IMR-90 (cell line): ENCODE measurements at regions not wholly inside any gene's neighbourhood (a gene's known extent, or its start where the extent isn't known, plus 50 kb on each side); places are given as distances from the start of the nearest gene placed in this dataset.

Experiments used
- ATAC-seq: fragments of 200-7000 bp; cut with Tn5 transposase; 2 replicates; pipeline ENCODE4 v1.9.1; 2020; ENCODE audit warnings: low read depth, mild to moderate bottlenecking, moderate library complexity
- BruUV-seq: library from RNA; stranded (reverse); fragments of 400-500 nt; replicated peaks from 2 replicates; lab custom pipeline; 2021; lab: Mats Ljungman, UMichigan
- CTCF ChIA-PET: fragments of 300-600 bp; formaldehyde crosslinking; extraction: SDS; loops from one replicate; lab custom pipeline; 2021; ENCODE audit warnings: antibody characterized with exemption; lab: Yijun Ruan, JAX
- POLR2A ChIA-PET: fragments of 300-600 bp; sonication (Branson Sonifier 250); formaldehyde crosslinking; loops from one replicate; lab custom pipeline; 2022; ENCODE audit warnings: antibody characterized with exemption; ENCODE audit not compliant: unreplicated experiment; lab: Charles Lee
- DNase-seq: peaks from one replicate; pipeline ENCODE4 v3.0.0; 2013
- H2AFZ ChIP-seq: replicated peaks from 2 replicates; pipeline ENCODE3; 2013; ENCODE audit warnings: low read length, mild to moderate bottlenecking; ENCODE audit not compliant: poor library complexity
- H2AK5ac ChIP-seq: 2 replicates; pipeline ENCODE4 v1.6.1; 2013; ENCODE audit warnings: low read depth, low read length, inconsistent platforms
- H2AK9ac ChIP-seq: replicated peaks from 2 replicates; pipeline ENCODE3; 2013; ENCODE audit warnings: mild to moderate bottlenecking, low read depth, low read length, moderate library complexity; ENCODE audit not compliant: poor library complexity
- H2BK120ac ChIP-seq: 2 replicates; pipeline ENCODE4 v1.6.1; 2013; ENCODE audit warnings: low read depth, low read length, inconsistent platforms
- H2BK15ac ChIP-seq: 3 replicates; pipeline ENCODE4 v1.6.1; 2013; ENCODE audit warnings: low read depth, low read length, inconsistent platforms
- H2BK20ac ChIP-seq: 2 replicates; pipeline ENCODE4 v1.6.1; 2013; ENCODE audit warnings: low read depth, mild to moderate bottlenecking, inconsistent platforms, low read length, moderate library complexity
- H2BK5ac ChIP-seq: 2 replicates; pipeline ENCODE4 v1.6.1; 2013; ENCODE audit warnings: mild to moderate bottlenecking, low read depth, low read length, inconsistent platforms; ENCODE audit not compliant: poor library complexity, severe bottlenecking
- H3K14ac ChIP-seq: replicated peaks from 2 replicates; pipeline ENCODE4 v1.6.1; 2013; ENCODE audit warnings: low read depth, low read length, inconsistent platforms
- H3K18ac ChIP-seq: 2 replicates; pipeline ENCODE4 v1.6.1; 2013; ENCODE audit warnings: low read depth, low read length, control low read depth
- H3K23ac ChIP-seq: 2 replicates; pipeline ENCODE4 v1.6.1; 2013; ENCODE audit warnings: low read depth, low read length, inconsistent platforms
- H3K27ac ChIP-seq: 2 replicates; pipeline ENCODE4 v1.5.1; 2013; ENCODE audit warnings: mild to moderate bottlenecking, control low read depth, low read length; ENCODE audit not compliant: insufficient read depth
- H3K27me3 ChIP-seq: 2 replicates; pipeline ENCODE4 v1.6.1; 2013; ENCODE audit warnings: low read length; ENCODE audit not compliant: control insufficient read depth, insufficient read depth
- H3K36me3 ChIP-seq: 2 replicates; pipeline ENCODE4 v1.6.1; 2013; ENCODE audit warnings: low read length, mixed read lengths; ENCODE audit not compliant: control insufficient read depth, insufficient read depth
- H3K4ac ChIP-seq: 2 replicates; pipeline ENCODE4 v1.6.1; 2013; ENCODE audit warnings: low read depth, low read length, inconsistent platforms
- H3K4me1 ChIP-seq: 2 replicates; pipeline ENCODE4 v1.6.1; 2013; ENCODE audit warnings: low read length, mixed read lengths; ENCODE audit not compliant: control insufficient read depth, insufficient read depth
- H3K4me2 ChIP-seq: 2 replicates; pipeline ENCODE4 v1.6.1; 2013; ENCODE audit warnings: low read depth, mild to moderate bottlenecking, control low read depth, low read length, moderate library complexity
- H3K4me3 ChIP-seq: 2 replicates; pipeline ENCODE4 v1.5.1; 2013; ENCODE audit warnings: low read depth, mild to moderate bottlenecking, control low read depth, low read length, moderate library complexity; ENCODE audit not compliant: insufficient read depth
- H3K56ac ChIP-seq: 2 replicates; pipeline ENCODE4 v1.6.1; 2013; ENCODE audit warnings: low read length, inconsistent platforms; ENCODE audit not compliant: insufficient read depth; ENCODE audit errors: extremely low read depth
- H3K79me1 ChIP-seq, 2 experiments: 2 replicates each; pipeline ENCODE4 v1.6.1; 2013; ENCODE audit warnings: low read length in 2 of 2, inconsistent platforms in 1 of 2, low read depth in 1 of 2
- H3K9ac ChIP-seq: 2 replicates; pipeline ENCODE4 v1.6.1; 2013; ENCODE audit warnings: low read depth, low read length, control low read depth
- H3K9me1 ChIP-seq: 2 replicates; pipeline ENCODE4 v1.6.1; 2013; ENCODE audit warnings: low read length, inconsistent platforms; ENCODE audit not compliant: insufficient read depth
- H3K9me3 ChIP-seq: 2 replicates; pipeline ENCODE4 v1.6.1; 2013; ENCODE audit warnings: low read length; ENCODE audit not compliant: control insufficient read depth, insufficient read depth
- H4K20me1 ChIP-seq: 2 replicates; pipeline ENCODE4 v1.6.1; 2013; ENCODE audit warnings: low read length, inconsistent platforms; ENCODE audit not compliant: insufficient read depth
- H4K5ac ChIP-seq: 2 replicates; pipeline ENCODE4 v1.6.1; 2013; ENCODE audit warnings: mild to moderate bottlenecking, low read depth, low read length, control low read depth
- H4K8ac ChIP-seq, 2 experiments: 2 replicates each; pipeline ENCODE4 v1.6.1; 2013; ENCODE audit warnings: low read depth in 2 of 2, low read length in 2 of 2, control low read depth in 1 of 2, inconsistent platforms in 1 of 2
- H4K91ac ChIP-seq: 2 replicates; pipeline ENCODE4 v1.6.1; 2013; ENCODE audit warnings: low read depth, low read length, inconsistent platforms; ENCODE audit not compliant: insufficient read depth
- BHLHE40 ChIP-seq: fragments of 150-350 bp; IDR thresholded peaks from 2 replicates; pipeline ENCODE4 v1.6.1; 2016; ENCODE audit warnings: mild to moderate bottlenecking, low read depth, low read length
- CEBPB ChIP-seq: IDR thresholded peaks from 2 replicates; pipeline ENCODE4 v1.6.1; 2012; ENCODE audit warnings: low read depth, low read length, improper control_type of control experiment
- CHD1 ChIP-seq: IDR thresholded peaks from 2 replicates; pipeline ENCODE4 v1.6.1; 2012; ENCODE audit warnings: low read depth, low read length, improper control_type of control experiment
- FOS ChIP-seq: fragments of 150-350 bp; IDR thresholded peaks from 2 replicates; pipeline ENCODE4 v1.6.1; 2016; ENCODE audit warnings: low read depth, low read length
- MAFK ChIP-seq: IDR thresholded peaks from 2 replicates; pipeline ENCODE4 v1.6.1; 2012; ENCODE audit warnings: low read depth, low read length, improper control_type of control experiment
- MAZ ChIP-seq: IDR thresholded peaks from 2 replicates; pipeline ENCODE4 v1.6.1; 2012; ENCODE audit warnings: low read depth, mild to moderate bottlenecking, low read length, improper control_type of control experiment, moderate library complexity, borderline replicate concordance
- MXI1 ChIP-seq: IDR thresholded peaks from 2 replicates; pipeline ENCODE4 v1.6.1; 2012; ENCODE audit warnings: low read depth, mild to moderate bottlenecking, low read length, moderate library complexity, borderline replicate concordance
- NFE2L2 ChIP-seq: fragments of 150-350 bp; IDR thresholded peaks from 2 replicates; pipeline ENCODE4 v1.6.1; 2016; ENCODE audit warnings: low read depth, mild to moderate bottlenecking, low read length
- POLR2A ChIP-seq: IDR thresholded peaks from 2 replicates; pipeline ENCODE4 v1.6.1; 2012; ENCODE audit warnings: mild to moderate bottlenecking, low read depth, low read length
- RAD21 ChIP-seq: IDR thresholded peaks from 2 replicates; pipeline ENCODE4 v1.6.1; 2012; ENCODE audit warnings: low read length, improper control_type of control experiment
- RCOR1 ChIP-seq: IDR thresholded peaks from 2 replicates; pipeline ENCODE4 v1.6.1; 2012; ENCODE audit warnings: mild to moderate bottlenecking, low read length, improper control_type of control experiment; ENCODE audit not compliant: insufficient replicate concordance
- RFX5 ChIP-seq: IDR thresholded peaks from 2 replicates; pipeline ENCODE4 v1.8.0; 2012; ENCODE audit warnings: low read depth, mild to moderate bottlenecking, low read length, moderate library complexity
- SMC3 ChIP-seq: fragments of 150-350 bp; IDR thresholded peaks from 2 replicates; pipeline ENCODE4 v1.6.1; 2016; ENCODE audit warnings: low read depth, mild to moderate bottlenecking, antibody characterized with exemption, low read length, moderate library complexity
- WGBS, 2 experiments: methylation state at CpG; one replicate each; pipeline versions ENCODE4 v1.1.5 to v1.1.7; 2013; ENCODE audit warnings: missing lambda C conversion rate in 2 of 2; ENCODE audit not compliant: insufficient read length in 1 of 2; ENCODE audit errors: extremely low coverage in 2 of 2; 5-methylcytosine and 5-hydroxymethylcytosine counted together
- dilution Hi-C: fragments of 300-500 bp; cut with HindIII; formaldehyde crosslinking; loops from one replicate; pipeline ENCODE4 v1.14.3; 2018; ENCODE audit warnings: low sequenced_read_pairs; ENCODE audit not compliant: unreplicated experiment
- in situ Hi-C: fragments of 300-500 bp; cut with MboI; formaldehyde crosslinking; loops from 3 replicates; pipeline ENCODE4 v1.14.3; 2019; ENCODE audit warnings: low sequenced_read_pairs, inconsistent platforms, mixed read lengths
- intact Hi-C: fragments of 100-400 bp; cut with micrococcal nuclease; formaldehyde crosslinking; loops from 2 replicates; pipeline ENCODE4 v1.10.0; 2022
- TF ChIP-seq, protein P1 (sequence below): fragments of 150-350 bp; IDR thresholded peaks from 2 replicates; pipeline ENCODE4 v1.6.1; 2017; ENCODE audit warnings: mild to moderate bottlenecking, antibody characterized with exemption, low read length, low read depth
- TF ChIP-seq, protein P2 (sequence below): fragments of 150-350 bp; IDR thresholded peaks from 2 replicates; pipeline ENCODE4 v1.6.1; 2016; ENCODE audit warnings: low read depth, mild to moderate bottlenecking, low read length, moderate library complexity, borderline replicate concordance

DNA sequence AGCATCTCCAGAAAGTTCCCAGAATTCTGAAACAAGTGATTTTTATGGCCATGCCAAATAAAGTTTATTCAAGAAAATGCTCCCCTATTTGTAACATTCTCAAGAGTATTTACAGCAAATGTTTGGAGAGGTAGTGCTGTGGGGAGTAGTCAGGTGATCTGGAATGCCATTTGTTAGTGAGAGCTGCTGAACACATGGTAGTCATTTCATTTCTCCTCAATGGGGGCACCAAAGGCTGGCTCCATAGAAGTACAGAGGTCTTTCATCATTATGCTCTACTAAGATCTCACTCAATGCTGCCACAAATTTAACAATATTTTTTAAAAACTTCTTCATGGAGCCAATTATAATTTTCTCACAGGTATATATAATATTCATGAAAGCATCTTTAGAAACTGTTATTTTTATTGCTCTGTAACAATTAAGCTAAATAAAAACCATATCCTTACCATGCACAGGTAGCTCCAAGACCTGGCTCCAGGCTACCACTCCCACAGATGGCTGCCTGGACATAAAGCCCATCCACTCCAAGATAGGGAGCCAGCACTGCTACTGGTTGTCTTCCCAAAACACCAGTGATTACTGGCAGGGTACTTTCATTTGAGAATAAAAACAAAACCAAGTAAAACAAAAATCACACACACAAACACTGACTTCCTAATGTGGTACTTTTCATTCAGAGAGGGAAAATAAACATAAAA is 200.8 kb downstream of the PLK2 start (continued):
- TF ChIP-seq, protein P1, sequence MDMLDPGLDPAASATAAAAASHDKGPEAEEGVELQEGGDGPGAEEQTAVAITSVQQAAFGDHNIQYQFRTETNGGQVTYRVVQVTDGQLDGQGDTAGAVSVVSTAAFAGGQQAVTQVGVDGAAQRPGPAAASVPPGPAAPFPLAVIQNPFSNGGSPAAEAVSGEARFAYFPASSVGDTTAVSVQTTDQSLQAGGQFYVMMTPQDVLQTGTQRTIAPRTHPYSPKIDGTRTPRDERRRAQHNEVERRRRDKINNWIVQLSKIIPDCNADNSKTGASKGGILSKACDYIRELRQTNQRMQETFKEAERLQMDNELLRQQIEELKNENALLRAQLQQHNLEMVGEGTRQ: no peak
- TF ChIP-seq POLR2A (no peak), BHLHE40 (no peak)

DNA sequence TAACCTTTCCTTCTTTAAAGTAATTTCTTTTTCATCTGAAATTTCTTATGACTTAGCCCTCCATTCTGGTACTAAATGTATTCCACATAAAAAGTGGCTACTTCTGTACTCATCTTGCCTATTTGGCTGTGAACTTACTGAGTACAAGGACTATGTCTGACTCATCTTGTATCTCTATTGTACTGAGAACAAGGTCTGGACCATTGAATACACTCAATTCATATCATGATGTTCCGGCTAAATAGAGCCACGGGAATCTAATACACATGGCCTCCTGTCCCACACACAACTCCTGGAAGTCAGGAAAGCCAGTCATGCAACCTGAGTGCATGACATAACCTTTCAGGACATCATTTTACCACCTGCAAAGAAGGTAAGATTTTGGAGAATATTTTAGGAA is 203.9 kb downstream of the PLK2 start:
- Histone ChIP-seq H2BK15ac (no peak overlapping the region), H4K5ac (no peak overlapping the region), H3K4me2 (no peak overlapping the region), H2BK20ac (no peak overlapping the region), H3K9me3 (no peaks in the 10 kb centered on the region), H3K4me3 (no peak overlapping the region), H3K56ac (no peak overlapping the region), H3K14ac (no peak overlapping the region; the same call in 1 of the 2 replicates), H3K27me3 (no peaks in the 10 kb centered on the region), H4K91ac (no peak overlapping the region; the same call in 1 of the 2 replicates), H2AK9ac (no peak overlapping the region), H3K23ac (no peak overlapping the region), H3K9ac (no peak overlapping the region), H4K8ac (no peak overlapping the region), H3K36me3 (no peaks in the 10 kb centered on the region), H3K9me1 (peaks cover 4% of the 10 kb centered on the region; the same call in 1 of the 2 replicates), H3K4ac (no peak overlapping the region), H3K27ac (no peak overlapping the region), H2BK120ac (no peak overlapping the region), H4K20me1 (no peaks in the 10 kb centered on the region), H2AK5ac (no peak overlapping the region), H3K18ac (no peak overlapping the region), H3K4me1 (peaks cover 2% of the 10 kb centered on the region), H3K79me1 (no peaks in the 10 kb centered on the region), H2BK5ac (no peak overlapping the region), H2AFZ (no peak overlapping the region)
- CTCF ChIA-PET: no interaction called here
- dilution Hi-C loops (no loop called here), intact Hi-C loops (no loop called here), in situ Hi-C loops (no loop called here)
- no peak for DNase-seq
- no peak for ATAC-seq
- POLR2A ChIA-PET: no interaction called here
- BruUV-seq: no TSS peak
- no CpG with 5 or more reads among the region's 2 CpGs for WGBS, 2 experiments
- TF ChIP-seq CHD1 (no peak), SMC3 (no peak), RFX5 (no peak), FOS (no peak), MAZ (no peak), RAD21 (no peak), RCOR1 (no peak), BHLHE40 (no peak), MAFK (no peak), NFE2L2 (no peak), POLR2A (no peak), MXI1 (no peak), CEBPB (no peak)
- TF ChIP-seq, protein P2, sequence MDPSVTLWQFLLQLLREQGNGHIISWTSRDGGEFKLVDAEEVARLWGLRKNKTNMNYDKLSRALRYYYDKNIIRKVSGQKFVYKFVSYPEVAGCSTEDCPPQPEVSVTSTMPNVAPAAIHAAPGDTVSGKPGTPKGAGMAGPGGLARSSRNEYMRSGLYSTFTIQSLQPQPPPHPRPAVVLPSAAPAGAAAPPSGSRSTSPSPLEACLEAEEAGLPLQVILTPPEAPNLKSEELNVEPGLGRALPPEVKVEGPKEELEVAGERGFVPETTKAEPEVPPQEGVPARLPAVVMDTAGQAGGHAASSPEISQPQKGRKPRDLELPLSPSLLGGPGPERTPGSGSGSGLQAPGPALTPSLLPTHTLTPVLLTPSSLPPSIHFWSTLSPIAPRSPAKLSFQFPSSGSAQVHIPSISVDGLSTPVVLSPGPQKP: no peak
- TF ChIP-seq, protein P1: no peak
